Transverse colon (tissue), 4 donors: ENCODE measurements at regions not wholly inside any gene's neighbourhood (a gene's known extent, or its start where the extent isn't known, plus 50 kb on each side); places are given as distances from the start of the nearest gene placed in this dataset.

ENCODE experiments used
- DNase-seq: peaks from one replicate; pipeline ENCODE4 v3.0.0-alpha.2; 2019
- H3K27ac ChIP-seq, 4 donors: fragments of 200-600 bp; sonication (generic); 2 replicates each; pipeline ENCODE4 v1.5.1; 2016 to 2018; ENCODE audit warnings: inconsistent platforms in 4 of 4
- H3K27me3 ChIP-seq: fragments of 200-600 bp; sonication (generic); 2 replicates; pipeline ENCODE4 v1.5.1; 2017; ENCODE audit warnings: inconsistent platforms
- H3K36me3 ChIP-seq, 4 donors: fragments of 200-600 bp; sonication (generic); 2 replicates each; pipeline ENCODE4 v1.5.1; 2017 to 2019; ENCODE audit warnings: inconsistent platforms in 4 of 4
- H3K4me1 ChIP-seq, 4 donors: fragments of 200-600 bp; sonication (generic); 2 replicates each; pipeline ENCODE4 v1.5.1; 2017 to 2020; ENCODE audit warnings: inconsistent platforms in 4 of 4
- H3K4me3 ChIP-seq, 4 donors: fragments of 200-600 bp; sonication (generic); 1 replicate in 1 of 4; 2 replicates in 3 of 4; pipeline versions ENCODE4 v1.5.1 to v1.6.1; 2017 to 2019; ENCODE audit warnings: inconsistent platforms in 4 of 4
- H3K9me3 ChIP-seq, 2 donors: fragments of 200-600 bp; sonication (generic); 2 replicates each; pipeline ENCODE4 v1.5.1; 2017 to 2019; ENCODE audit warnings: inconsistent platforms in 2 of 2
- EP300 ChIP-seq: sonication (generic); formaldehyde crosslinking; IDR thresholded peaks from one replicate; pipeline ENCODE4 v1.6.1; 2017; ENCODE audit warnings: antibody characterized with exemption, low read depth
- POLR2A ChIP-seq: fragments of 450-650 bp; IDR thresholded peaks from one replicate; pipeline ENCODE4 v1.6.1; 2016; ENCODE audit warnings: antibody characterized with exemption, mild to moderate bottlenecking, moderate library complexity
- POLR2AphosphoS5 ChIP-seq, 3 donors: sonication (generic); formaldehyde crosslinking; IDR thresholded peaks; one replicate each; pipeline ENCODE4 v1.6.1; 2016; ENCODE audit warnings: antibody characterized with exemption in 3 of 3
- WGBS, 2 donors: methylation state at CpG; one replicate each; pipeline ENCODE4 v1.1.5; 2018; ENCODE audit warnings: low coverage in 1 of 2; 5-methylcytosine and 5-hydroxymethylcytosine counted together
- in situ Hi-C, 4 donors: fragments of 200-750 bp; cut with MboI; loops; one replicate each; pipeline versions ENCODE4 v1.15.0 to v1.15.1; 2017; ENCODE audit warnings: low sequenced_read_pairs in 3 of 4, low pct_ligation_motif_present in 1 of 4, low pct_unique_long_range_greater_than_20kb in 1 of 4
- intact Hi-C: fragments of 100-400 bp; cut with DNase I; formaldehyde crosslinking; loops from one replicate; pipeline ENCODE4 v1.15.1; 2023; ENCODE audit warnings: low total_unique reads
- TF ChIP-seq, protein P1 (sequence below), 5 experiments: fragments of 200-600 bp in 3 of 5; fragments of 450-650 bp in 2 of 5; sonication (generic) in 3 of 5; IDR thresholded peaks; 1 replicate in 2 of 5; 2 replicates in 3 of 5; pipeline ENCODE4 v1.5.1; 2016 to 2017; ENCODE audit warnings: antibody characterized with exemption in 5 of 5, inconsistent platforms in 3 of 5, mild to moderate bottlenecking in 2 of 5, moderate library complexity in 1 of 5

DNA sequence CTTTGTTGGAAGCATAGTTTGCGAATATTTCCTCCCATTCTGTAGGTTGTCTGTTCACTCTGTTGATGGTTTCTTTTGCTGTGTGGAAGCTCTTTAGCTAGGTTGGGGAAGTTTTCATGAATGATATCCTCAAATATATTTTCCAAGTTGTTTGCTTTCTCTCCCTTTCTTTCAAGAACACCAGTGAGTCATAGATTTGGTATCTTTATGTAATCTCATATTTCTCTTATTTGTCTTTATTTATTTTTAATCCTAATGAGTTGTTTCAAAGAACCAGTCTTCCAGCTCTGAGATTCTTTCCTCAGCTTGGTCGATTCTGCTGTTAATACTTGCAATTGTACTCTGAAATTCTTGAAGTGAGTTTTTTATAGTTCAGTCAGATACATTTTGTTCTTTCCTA, 628.0 kb upstream of the ID4 start:
- Histone ChIP-seq H3K9me3 (no peaks in the 10 kb centered on the region), H3K4me1 (no peaks in the 10 kb centered on the region), H3K36me3 (no peaks in the 10 kb centered on the region), H3K27ac (no peak overlapping the region), H3K27me3 (no peaks in the 10 kb centered on the region), H3K4me3 (no peak overlapping the region)
- 57 to 63% methylated on average over 2 of the region's 2 CpGs for WGBS, 2 donors
- TF ChIP-seq, protein P1, sequence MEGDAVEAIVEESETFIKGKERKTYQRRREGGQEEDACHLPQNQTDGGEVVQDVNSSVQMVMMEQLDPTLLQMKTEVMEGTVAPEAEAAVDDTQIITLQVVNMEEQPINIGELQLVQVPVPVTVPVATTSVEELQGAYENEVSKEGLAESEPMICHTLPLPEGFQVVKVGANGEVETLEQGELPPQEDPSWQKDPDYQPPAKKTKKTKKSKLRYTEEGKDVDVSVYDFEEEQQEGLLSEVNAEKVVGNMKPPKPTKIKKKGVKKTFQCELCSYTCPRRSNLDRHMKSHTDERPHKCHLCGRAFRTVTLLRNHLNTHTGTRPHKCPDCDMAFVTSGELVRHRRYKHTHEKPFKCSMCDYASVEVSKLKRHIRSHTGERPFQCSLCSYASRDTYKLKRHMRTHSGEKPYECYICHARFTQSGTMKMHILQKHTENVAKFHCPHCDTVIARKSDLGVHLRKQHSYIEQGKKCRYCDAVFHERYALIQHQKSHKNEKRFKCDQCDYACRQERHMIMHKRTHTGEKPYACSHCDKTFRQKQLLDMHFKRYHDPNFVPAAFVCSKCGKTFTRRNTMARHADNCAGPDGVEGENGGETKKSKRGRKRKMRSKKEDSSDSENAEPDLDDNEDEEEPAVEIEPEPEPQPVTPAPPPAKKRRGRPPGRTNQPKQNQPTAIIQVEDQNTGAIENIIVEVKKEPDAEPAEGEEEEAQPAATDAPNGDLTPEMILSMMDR (IDR thresholded peaks at IDR 0.05): no peak
- TF ChIP-seq POLR2A (no peak), EP300 (no peak), POLR2AphosphoS5 (IDR thresholded peaks at IDR 0.05) (no peak)
- DNase-seq: no peak
- in situ Hi-C loops (no loop called here), intact Hi-C loops (no loop called here)

DNA sequence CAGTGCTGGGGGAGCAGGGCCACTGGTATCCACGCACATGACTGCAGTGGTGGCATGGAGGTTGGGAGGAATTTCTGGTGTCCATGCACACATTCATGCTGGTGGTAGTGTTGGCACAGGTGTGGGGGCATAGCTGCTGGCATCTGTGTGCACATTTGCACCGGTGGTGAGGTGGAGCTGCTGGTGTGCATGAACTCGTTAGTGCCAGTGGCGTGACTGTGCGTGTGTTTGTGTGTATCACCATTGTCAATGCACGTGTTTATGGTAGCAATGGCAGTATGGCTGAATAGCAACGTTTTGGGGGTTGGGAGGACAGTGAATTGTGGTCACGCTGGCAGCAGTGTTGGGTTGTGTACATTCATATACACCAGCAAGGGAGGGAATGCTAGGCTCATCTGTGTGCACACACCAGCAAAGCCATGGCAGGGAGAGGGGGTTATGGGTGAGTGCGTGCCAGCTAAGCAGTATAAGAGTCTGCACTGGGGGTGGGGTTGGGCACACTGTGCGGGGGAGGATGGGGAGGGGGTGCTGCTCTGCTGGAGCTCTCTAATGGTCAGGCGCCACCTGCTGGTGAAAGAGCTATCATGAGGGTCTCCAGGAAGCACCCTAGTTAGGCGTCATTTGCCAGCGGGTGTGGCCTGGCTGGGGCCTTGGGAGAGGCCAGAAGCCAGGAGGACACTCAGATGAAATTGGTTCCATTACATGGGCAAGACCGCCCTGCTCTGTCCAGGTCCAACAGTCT, 626.1 kb upstream of the ID4 start:
- no peak for DNase-seq
- Histone ChIP-seq H3K4me1 (no peaks in the 10 kb centered on the region), H3K27ac (no peak overlapping the region), H3K9me3 (no peaks in the 10 kb centered on the region), H3K36me3 (no peaks in the 10 kb centered on the region), H3K4me3 (no peak overlapping the region), H3K27me3 (no peaks in the 10 kb centered on the region)
- intact Hi-C loops (no loop called here), in situ Hi-C loops (no loop called here)
- TF ChIP-seq, protein P1 (IDR thresholded peaks at IDR 0.05): peak in 1 of 5 experiments; percentile 6
- TF ChIP-seq POLR2A: no peak
- 88 to 93% methylated on average over 2 to 14 of the region's 14 CpGs for WGBS, 2 donors

DNA sequence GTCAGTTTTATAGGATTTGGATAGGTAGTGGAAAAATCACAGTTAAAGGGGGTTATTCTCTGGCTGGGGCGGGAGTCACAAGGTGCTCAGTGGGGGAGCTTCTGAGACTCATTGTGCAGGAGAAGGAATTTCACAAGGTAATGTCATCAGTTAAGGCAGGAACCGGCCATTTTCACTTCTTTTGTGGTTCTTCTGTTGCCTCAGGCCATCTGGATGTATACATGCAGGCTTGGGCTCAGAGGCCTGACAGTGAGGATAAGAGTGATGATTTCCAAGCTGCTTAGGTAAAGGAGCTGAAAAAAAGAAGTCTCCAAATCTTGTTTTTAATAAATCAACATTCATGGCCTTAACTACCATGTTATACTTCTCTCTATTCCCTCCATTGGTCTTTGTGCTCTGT, 622.9 kb upstream of the ID4 start:
- H3K36me3 ChIP-seq: no peaks in the 10 kb centered on the region
- no peaks in the 10 kb centered on the region for H3K4me1 ChIP-seq
- H3K4me3 ChIP-seq: no peak overlapping the region
- intact Hi-C loops (no loop called here), in situ Hi-C loops (no loop called here)
- H3K27me3 ChIP-seq: no peaks in the 10 kb centered on the region
- TF ChIP-seq, protein P1 (IDR thresholded peaks at IDR 0.05): no peak
- TF ChIP-seq EP300: no peak
- no peak for TF ChIP-seq POLR2A
- no peak for TF ChIP-seq POLR2AphosphoS5 (IDR thresholded peaks at IDR 0.05)
- H3K27ac ChIP-seq: no peak overlapping the region
- DNase-seq: no peak
- no peaks in the 10 kb centered on the region for H3K9me3 ChIP-seq
- WGBS, 2 donors: 61 to 79% methylated on average over 2 of the region's 2 CpGs

DNA sequence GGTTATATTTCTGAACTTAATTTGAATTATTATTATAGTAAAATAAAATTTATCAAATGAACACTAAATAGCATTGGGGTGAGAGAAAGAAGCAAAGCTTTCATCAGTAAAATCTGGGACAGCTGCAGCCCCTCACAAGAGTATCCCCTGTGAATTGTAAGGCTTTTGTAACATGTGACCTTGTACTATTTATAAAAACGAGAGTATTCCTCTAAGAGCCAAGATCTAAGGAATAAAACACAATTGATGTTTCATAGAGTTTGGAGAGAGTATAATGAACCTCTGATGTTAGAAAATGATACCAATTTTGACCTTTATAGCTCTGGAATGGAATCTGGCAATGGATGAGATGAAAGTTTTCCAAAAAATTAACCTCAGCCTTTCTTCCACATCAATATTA, 617.2 kb upstream of the ID4 start:
- peaks cover 0 to 2% of the 10 kb centered on the region in 2 donors for H3K9me3 ChIP-seq
- intact Hi-C loops (no loop called here), in situ Hi-C loops (no loop called here)
- no peaks in the 10 kb centered on the region for H3K36me3 ChIP-seq
- TF ChIP-seq POLR2AphosphoS5 (IDR thresholded peaks at IDR 0.05): no peak
- no peak for TF ChIP-seq POLR2A
- no peak for TF ChIP-seq EP300
- TF ChIP-seq, protein P1 (IDR thresholded peaks at IDR 0.05): no peak
- H3K4me1 ChIP-seq: no peaks in the 10 kb centered on the region
- DNase-seq: no peak
- H3K27me3 ChIP-seq: no peaks in the 10 kb centered on the region
- H3K27ac ChIP-seq: no peak overlapping the region
- 47 to 50% methylated on average over 1 of the region's 1 CpG for WGBS, 2 donors
- H3K4me3 ChIP-seq: no peak overlapping the region
